ENCODE measurements at regions not wholly inside any gene's neighbourhood (a gene's known extent, or its start where the extent isn't known, plus 50 kb on each side); places are given as distances from the start of the nearest gene placed in this dataset.

- TF ChIP-seq POLR2A (conservative IDR thresholded peaks at IDR 0.05) (no peak), RNF219 (CRISPR knock-in tag; IDR thresholded peaks at IDR 0.05) (no peak), ARID3A (IDR thresholded peaks at IDR 0.05; ENCODE audit: borderline replicate concordance, low read depth, low read length) (no peak)
- DNase-seq (ENCODE audit: extremely low read depth in 1 of 4, low spot score in 3 of 4) = no peak
- no peaks in the 10 kb centered on the region for H3K36me3 ChIP-seq (ENCODE audit: control insufficient read depth, insufficient read depth, low read length)
- ChIA-PET CTCF (ENCODE audit: low intra/inter-chr PET ratio) (no interaction called here), POLR2A (no interaction called here)
- no peak for FAIRE-seq
- H3K4me3 ChIP-seq = no peak overlapping the region
- no peaks in the 10 kb centered on the region for H3K9me3 ChIP-seq (replicated peaks; ENCODE audit: control insufficient read depth, insufficient read depth, low read depth, low read length)
- intact Hi-C loops (cut with micrococcal nuclease) = no loop called here
- no peak overlapping the region for H3K27ac ChIP-seq (ENCODE audit: extremely low read depth, low read depth, low read length)
- 1% methylated on average over 5 of the region's 5 CpGs for WGBS (ENCODE audit: insufficient coverage, low coverage, missing lambda C conversion rate)
- BruUV-seq (replicated peaks) = no TSS peak
- H3K4me1 ChIP-seq (replicated peaks in 1 of 2; ENCODE audit: control insufficient read depth in 2 of 2, insufficient read depth in 2 of 2, low read length in 2 of 2) = no peaks in the 10 kb centered on the region
- H4K20me1 ChIP-seq (replicated peaks; ENCODE audit: control insufficient read depth, insufficient read depth, low read length) = no peaks in the 10 kb centered on the region
- no peaks in the 10 kb centered on the region for H3K9me1 ChIP-seq (ENCODE audit: control insufficient read depth, insufficient read depth, low read length)
- no peak overlapping the region for H3K9ac ChIP-seq (ENCODE audit: insufficient read depth in 1 of 2, low read depth in 2 of 2, low read length in 2 of 2)
- ATAC-seq = no peak
- in situ Hi-C loops (cut with MboI) = no loop called here
- H3K27me3 ChIP-seq (ENCODE audit: control insufficient read depth in 2 of 2, insufficient read depth in 2 of 2, low read length in 2 of 2) = peaks cover 7 to 37% of the 10 kb centered on the region in 2 experiments
- H2AFZ ChIP-seq (ENCODE audit: low read depth, low read length) = no peak overlapping the region
- no peaks in the 10 kb centered on the region for H3K79me2 ChIP-seq (ENCODE audit: control insufficient read depth, insufficient read depth, low read length)
- no peak overlapping the region for H3K4me2 ChIP-seq (ENCODE audit: insufficient read depth, low read length)
Measured at GRCh38 chr12:107557026-107557425, 128.6 kb upstream of the PWP1 start.
